HG03354 (cell line): ENCODE measurements at regions not wholly inside any gene's neighbourhood (a gene's known extent, or its start where the extent isn't known, plus 50 kb on each side); places are given as distances from the start of the nearest gene placed in this dataset.
"Not testable (repeated sequence)": the region's sequence is repeated elsewhere in the genome, so short reads cannot be mapped to it uniquely, and the experiment has no call there.

Experiments used
- ATAC-seq: cut with Tn5 transposase; IDR thresholded peaks from one replicate; pipeline ENCODE4 v1.9.1; 2021; ENCODE audit warnings: mild to moderate bottlenecking; ENCODE audit not compliant: unreplicated experiment, poor library complexity, severe bottlenecking

DNA sequence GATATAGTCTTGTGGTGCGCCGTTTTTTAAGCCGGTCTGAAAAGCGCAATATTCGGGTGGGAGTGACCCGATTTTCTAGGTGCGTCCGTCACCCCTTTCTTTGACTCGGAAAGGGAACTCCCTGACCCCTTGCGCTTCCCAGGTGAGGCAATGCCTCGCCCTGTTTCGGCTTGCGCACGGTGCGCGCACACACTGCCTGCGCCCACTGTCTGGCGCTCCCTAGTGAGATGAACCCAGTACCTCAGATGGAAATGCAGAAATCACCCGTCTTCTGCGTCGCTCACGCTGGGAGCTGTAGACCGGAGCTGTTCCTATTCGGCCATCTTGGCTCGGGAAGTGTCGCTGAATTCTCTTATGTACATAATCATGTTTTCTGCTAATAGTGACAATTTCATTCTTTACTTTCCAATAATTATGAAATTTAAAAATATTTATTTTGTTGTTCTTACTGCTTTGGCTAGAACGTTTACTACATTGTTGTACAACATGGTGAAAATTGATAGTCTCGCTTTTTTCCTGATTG lies 61.2 kb upstream of the MINDY3 start:
- not testable (repeated sequence) for ATAC-seq

DNA sequence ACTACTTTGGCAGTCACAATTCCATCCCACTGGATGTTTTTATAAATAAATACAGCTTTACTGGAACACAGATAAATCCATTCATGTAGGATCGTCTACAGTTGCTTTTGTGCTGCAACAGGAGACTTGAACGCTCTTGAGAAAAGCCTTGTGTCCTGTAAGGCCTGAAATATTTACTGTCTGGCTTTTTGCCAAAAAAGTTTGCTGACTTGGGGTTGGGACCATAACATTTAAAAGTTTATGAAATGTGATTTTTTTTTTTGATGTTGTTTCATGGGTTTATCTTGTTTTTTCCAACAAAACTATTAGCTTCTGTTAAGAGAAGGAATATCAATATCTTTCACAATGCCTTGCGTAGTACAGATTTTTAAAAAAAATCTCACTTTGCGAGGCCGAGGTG lies 71.1 kb upstream of the MINDY3 start:
- ATAC-seq = no peak

GRCh38 chr10:15939543-15939942 lies 79.2 kb upstream of the MINDY3 start:
- not testable (repeated sequence) for ATAC-seq

- no peak for ATAC-seq
Measured at GRCh38 chr10:15943426-15943825, 83.1 kb upstream of the MINDY3 start.

- ATAC-seq = no peak
Measured at GRCh38 chr10:15954188-15954587, 93.9 kb upstream of the MINDY3 start.

DNA sequence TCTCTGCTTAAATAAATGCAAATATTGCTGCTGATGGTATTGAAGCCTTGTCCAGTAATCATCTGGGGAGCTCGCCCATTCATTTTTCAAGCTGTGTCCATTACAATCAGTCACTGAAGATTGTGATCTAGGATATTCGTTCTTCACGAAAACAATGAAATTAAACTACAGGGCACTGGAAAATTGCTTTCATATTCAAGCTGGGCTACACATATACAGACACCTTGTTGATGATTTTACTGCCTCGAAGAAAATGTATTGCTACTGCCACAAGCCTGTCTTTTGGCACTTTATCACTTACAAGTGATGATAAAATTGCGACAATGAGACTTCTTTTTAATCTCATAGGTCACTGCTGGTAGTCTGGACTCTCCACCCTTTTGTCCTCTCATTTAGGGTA lies 100.0 kb upstream of the MINDY3 start:
- no peak for ATAC-seq

DNA sequence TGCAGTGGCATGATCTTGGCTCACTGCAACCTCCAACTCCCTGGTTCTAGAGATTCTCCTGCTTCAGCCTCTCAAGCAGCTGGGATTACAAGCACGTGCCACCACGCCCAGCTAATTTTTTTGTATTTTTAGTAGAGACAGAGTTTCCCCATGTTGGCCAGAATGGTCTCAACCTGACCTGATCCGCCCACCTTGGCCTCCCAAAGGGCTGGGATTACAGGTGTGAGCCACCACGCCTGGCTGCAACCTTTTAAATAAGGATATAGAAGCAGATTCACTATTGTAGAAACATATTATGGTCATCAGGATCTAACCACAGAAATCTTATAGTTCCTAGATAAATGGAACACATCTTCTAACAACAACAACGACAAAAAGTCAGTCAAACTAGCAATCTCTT lies 112.4 kb upstream of the MINDY3 start:
- ATAC-seq = not testable (repeated sequence)

- ATAC-seq = no peak
Measured at GRCh38 chr10:15985690-15986089, 125.4 kb upstream of the MINDY3 start.

GRCh38 chr10:15990535-15991129 lies 130.3 kb upstream of the MINDY3 start:
- no peak for ATAC-seq

DNA sequence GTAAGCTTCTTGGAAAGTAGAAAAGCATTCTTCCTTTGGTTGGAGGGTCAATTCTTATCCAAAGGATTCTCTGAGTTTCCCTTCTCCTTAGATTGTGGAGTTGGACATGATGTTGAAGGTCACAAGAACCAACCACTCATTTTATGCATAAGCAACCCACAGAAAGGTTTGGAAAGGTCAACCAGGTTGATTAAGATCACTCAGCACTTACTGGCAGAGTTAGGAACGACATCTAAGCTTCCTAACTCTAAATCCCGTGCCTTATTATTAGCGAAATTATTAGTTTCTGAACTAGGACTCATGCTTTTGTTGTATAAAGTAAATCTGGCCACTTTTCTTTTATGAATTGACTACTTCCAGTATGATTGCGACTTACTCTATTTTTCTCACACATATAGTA lies 137.0 kb upstream of the MINDY3 start:
- no peak for ATAC-seq

DNA sequence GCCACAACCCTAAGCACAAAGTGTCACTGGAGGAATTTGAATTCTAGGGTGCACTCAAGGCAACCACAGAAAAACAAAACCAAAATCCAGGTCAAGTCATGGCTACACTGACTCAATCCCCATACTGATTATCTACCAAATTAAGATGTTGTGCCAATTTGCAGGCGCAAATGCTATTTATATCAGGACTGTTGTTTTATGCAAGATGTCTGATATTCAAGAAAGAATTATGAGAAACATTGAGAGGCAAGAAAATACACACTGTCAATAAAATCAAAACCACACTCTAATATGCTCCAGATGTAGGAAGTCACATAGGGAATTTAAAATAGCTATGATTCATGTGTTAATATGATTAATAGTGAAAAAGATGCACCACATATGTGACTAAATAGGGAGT lies 141.3 kb upstream of the MINDY3 start:
- no peak for ATAC-seq

- ATAC-seq = no peak
Measured at GRCh38 chr10:16009785-16010184, 149.5 kb upstream of the MINDY3 start.

GRCh38 chr10:16011548-16011947 lies 151.2 kb upstream of the MINDY3 start:
- ATAC-seq = no peak

DNA sequence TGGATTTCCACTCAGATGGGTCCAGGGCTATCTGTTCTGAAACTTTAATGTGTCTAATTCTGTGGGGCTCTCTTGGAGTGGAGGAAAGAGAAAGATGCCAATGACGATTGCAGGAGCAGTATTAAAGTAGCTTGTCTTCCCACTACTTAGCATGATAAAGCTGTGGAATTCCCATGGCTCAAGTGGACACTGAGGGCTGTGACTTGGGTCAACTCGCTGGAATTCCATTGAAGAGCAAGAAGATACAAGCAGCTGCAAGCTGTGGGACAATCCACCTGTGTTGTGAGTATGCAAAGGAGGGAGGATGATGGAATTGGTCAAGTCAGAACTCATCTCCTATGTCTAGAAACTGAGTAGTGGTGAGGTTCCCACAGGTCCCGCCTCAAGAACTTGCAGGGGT lies 154.2 kb upstream of the MINDY3 start:
- no peak for ATAC-seq

GRCh38 chr10:16016688-16017087 lies 156.4 kb upstream of the MINDY3 start:
- ATAC-seq = no peak

- ATAC-seq = no peak
Measured at GRCh38 chr10:16020836-16021235, 160.5 kb upstream of the MINDY3 start.

- not testable (repeated sequence) for ATAC-seq
Measured at GRCh38 chr10:16026832-16027231, 166.5 kb upstream of the MINDY3 start.

DNA sequence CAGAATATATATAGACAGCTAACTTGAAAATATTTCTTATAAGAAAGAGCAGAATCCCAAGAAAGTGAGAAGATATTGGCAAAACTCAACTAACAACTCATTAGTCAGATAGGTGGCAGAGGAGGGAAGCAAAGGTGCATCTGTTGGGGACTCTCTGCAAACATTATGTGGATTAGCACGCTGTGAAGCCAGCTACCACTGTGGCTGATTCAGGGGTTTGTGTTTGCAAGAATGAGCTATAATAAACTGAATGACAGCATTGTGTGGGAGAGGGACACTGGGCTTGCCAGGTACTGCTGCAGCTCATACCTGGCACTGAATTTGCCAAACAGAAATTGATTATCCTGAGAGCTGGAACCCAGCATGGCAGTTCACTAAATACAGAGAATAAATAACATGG lies 170.3 kb upstream of the MINDY3 start:
- no peak for ATAC-seq

- no peak for ATAC-seq
Measured at GRCh38 chr10:16049050-16049449, 188.7 kb upstream of the MINDY3 start.

DNA sequence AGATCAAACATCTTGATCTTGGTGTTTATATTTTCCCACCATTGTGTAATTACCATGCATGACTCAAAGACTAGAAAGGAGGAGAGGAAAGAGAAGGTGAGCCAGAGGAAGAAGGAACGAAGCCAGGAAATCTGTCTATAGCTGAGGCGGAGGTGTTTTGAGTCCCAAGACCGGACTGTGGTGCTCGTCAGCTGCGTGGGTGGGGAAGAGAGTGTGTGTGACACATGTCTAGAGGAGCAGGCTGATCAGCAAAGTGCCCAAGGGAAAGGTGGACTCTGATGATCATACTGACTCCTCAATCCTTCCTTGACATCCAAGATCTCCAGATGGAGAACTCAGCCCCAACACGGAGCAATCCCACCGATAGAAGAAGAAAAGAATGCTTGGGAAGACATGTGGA lies 189.5 kb upstream of the MINDY3 start:
- no peak for ATAC-seq

- no peak for ATAC-seq
Measured at GRCh38 chr10:16063350-16063749, 203.0 kb upstream of the MINDY3 start.

GRCh38 chr10:16083551-16083950 lies 223.2 kb upstream of the MINDY3 start:
- not testable (repeated sequence) for ATAC-seq
